ENCODE measurements at regions not wholly inside any gene's neighbourhood (a gene's known extent, or its start where the extent isn't known, plus 50 kb on each side); places are given as distances from the start of the nearest gene placed in this dataset.
"Not testable (repeated sequence)": the region's sequence is repeated elsewhere in the genome, so short reads cannot be mapped to it uniquely, and the experiment has no call there.

GRCh38 chr10:65234261-65234660 lies 1691.6 kb upstream of the LRRTM3 start:
- no peak overlapping the region for H3K4me3 ChIP-seq
- DNase-seq, result no peak
- no peaks in the 10 kb centered on the region for H3K36me3 ChIP-seq (ENCODE audit: low read depth)
- no peak for ATAC-seq
- H3K4me1 ChIP-seq (ENCODE audit: low read depth), result no peaks in the 10 kb centered on the region
- intact Hi-C loops (cut with DNase I, micrococcal nuclease), result no loop called here
- no peaks in the 10 kb centered on the region for H3K9me3 ChIP-seq
- TF ChIP-seq CTCF (IDR thresholded peaks at IDR 0.05), result no peak

- H3K4me1 ChIP-seq (ENCODE audit: low read depth), result no peaks in the 10 kb centered on the region
- H3K9me3 ChIP-seq, result no peaks in the 10 kb centered on the region
- DNase-seq, result no peak
- intact Hi-C loops (cut with DNase I, micrococcal nuclease), result no loop called here
- no peak for TF ChIP-seq CTCF (IDR thresholded peaks at IDR 0.05)
- H3K36me3 ChIP-seq (ENCODE audit: low read depth), result no peaks in the 10 kb centered on the region
- ATAC-seq, result no peak
- H3K4me3 ChIP-seq, result no peak overlapping the region
Measured at GRCh38 chr10:65235266-65235665, 1690.6 kb upstream of the LRRTM3 start.

- no peak for TF ChIP-seq CTCF (IDR thresholded peaks at IDR 0.05)
- Histone ChIP-seq H3K4me1 (ENCODE audit: low read depth) (no peaks in the 10 kb centered on the region), H3K4me3 (no peak overlapping the region), H3K9me3 (no peaks in the 10 kb centered on the region), H3K36me3 (ENCODE audit: low read depth) (no peaks in the 10 kb centered on the region)
- ATAC-seq, result no peak
- DNase-seq, result no peak
- intact Hi-C loops (cut with DNase I, micrococcal nuclease), result no loop called here
Measured at GRCh38 chr10:65235846-65236245, 1690.0 kb upstream of the LRRTM3 start.

- DNase-seq, result no peak
- intact Hi-C loops (cut with DNase I, micrococcal nuclease), result no loop called here
Measured at GRCh38 chr10:65265451-65265954, 1660.3 kb upstream of the LRRTM3 start.

GRCh38 chr10:65269551-65269950 lies 1656.3 kb upstream of the LRRTM3 start:
- H3K36me3 ChIP-seq (ENCODE audit: low read depth); intact Hi-C loops (cut with DNase I, micrococcal nuclease); DNase-seq: not testable (repeated sequence)

More at GRCh38 chr10:65265451-65265954, 1660.3 kb upstream of the LRRTM3 start:
- TF ChIP-seq CTCF (IDR thresholded peaks at IDR 0.05), result no peak
- no peaks in the 10 kb centered on the region for H3K36me3 ChIP-seq (ENCODE audit: low read depth)
- ATAC-seq, result no peak
- no peaks in the 10 kb centered on the region for H3K4me1 ChIP-seq (ENCODE audit: low read depth)
- no peaks in the 10 kb centered on the region for H3K9me3 ChIP-seq
- H3K4me3 ChIP-seq, result no peak overlapping the region

GRCh38 chr10:65270969-65271368 lies 1654.9 kb upstream of the LRRTM3 start:
- DNase-seq, result no peak
- Histone ChIP-seq H3K4me1 (ENCODE audit: low read depth) (no peaks in the 10 kb centered on the region), H3K9me3 (no peaks in the 10 kb centered on the region), H3K36me3 (ENCODE audit: low read depth) (no peaks in the 10 kb centered on the region), H3K4me3 (no peak overlapping the region)
- no peak for TF ChIP-seq CTCF (IDR thresholded peaks at IDR 0.05)
- intact Hi-C loops (cut with DNase I, micrococcal nuclease), result no loop called here
- ATAC-seq, result no peak

More at GRCh38 chr10:65269551-65269950, 1656.3 kb upstream of the LRRTM3 start:
- not testable (repeated sequence) for ATAC-seq; H3K4me1 ChIP-seq (ENCODE audit: low read depth); H3K4me3 ChIP-seq; H3K9me3 ChIP-seq
